ENCODE measurements at regions not wholly inside any gene's neighbourhood (a gene's known extent, or its start where the extent isn't known, plus 50 kb on each side); places are given as distances from the start of the nearest gene placed in this dataset.

DNA sequence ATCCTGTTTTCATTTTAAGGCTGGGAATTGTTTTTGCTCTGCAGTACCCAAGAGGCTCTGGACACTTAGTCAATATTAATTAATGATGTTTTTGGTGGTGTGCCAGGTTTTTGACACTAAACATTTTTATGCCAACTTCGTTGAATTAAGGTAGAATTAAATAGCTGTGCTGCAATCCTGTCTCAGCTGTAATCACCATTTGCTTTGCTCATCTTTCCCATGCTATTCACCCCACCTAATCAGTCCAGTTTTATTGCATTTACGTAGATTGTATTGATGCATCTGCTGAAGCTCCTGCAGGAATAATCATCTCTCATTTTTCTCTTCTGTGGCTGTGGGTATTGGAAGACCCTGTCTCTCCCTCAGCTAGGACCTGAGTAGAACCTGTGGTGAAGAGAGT lies 52.6 kb upstream of the TRUB1 start (continued):
- TF ChIP-seq ASH2L (IDR thresholded peaks at IDR 0.05; ENCODE audit: low read length) = no peak
